ENCODE measurements at regions not wholly inside any gene's neighbourhood (a gene's known extent, or its start where the extent isn't known, plus 50 kb on each side); places are given as distances from the start of the nearest gene placed in this dataset.

GRCh38 chr9:97751531-97751930, 54.4 kb upstream of the XPA start:
- no peak for TF ChIP-seq FOSL2 (IDR thresholded peaks at IDR 0.05; ENCODE audit: borderline replicate concordance, low read depth)
- no peak for TF ChIP-seq CTCF (IDR thresholded peaks at IDR 0.05)
- no peak for TF ChIP-seq FOXM1 (IDR thresholded peaks at IDR 0.05; ENCODE audit: low read depth)
- no peak for TF ChIP-seq MXI1 (IDR thresholded peaks at IDR 0.05; ENCODE audit: low read depth, low read length)
- TF ChIP-seq PBX3 (IDR thresholded peaks at IDR 0.05) = no peak
- no peak for TF ChIP-seq RAD21 (IDR thresholded peaks at IDR 0.05; ENCODE audit: low read length)
- no peak for TF ChIP-seq REST (IDR thresholded peaks at IDR 0.05; ENCODE audit: low read depth, low read length)
- no peak for TF ChIP-seq EP300 (IDR thresholded peaks at IDR 0.05; ENCODE audit: borderline replicate concordance in 1 of 2, low read depth in 1 of 2, low read length in 1 of 2)
- no peak for TF ChIP-seq TEAD4 (IDR thresholded peaks at IDR 0.05; ENCODE audit: borderline replicate concordance, insufficient read depth)
- TF ChIP-seq SMC3 (IDR thresholded peaks at IDR 0.05; ENCODE audit: low read depth, low read length) = no peak
- no peak for TF ChIP-seq POLR2AphosphoS5 (IDR thresholded peaks at IDR 0.05; ENCODE audit: low read depth, low read length)
- TF ChIP-seq USF2 (IDR thresholded peaks at IDR 0.05; ENCODE audit: borderline replicate concordance, low read depth, low read length) = no peak

All from SK-N-SH (cell line).